NCI-H524 (cell line): ENCODE measurements at regions not wholly inside any gene's neighbourhood (a gene's known extent, or its start where the extent isn't known, plus 50 kb on each side); places are given as distances from the start of the nearest gene placed in this dataset.
"Not testable (repeated sequence)": the region's sequence is repeated elsewhere in the genome, so short reads cannot be mapped to it uniquely, and the experiment has no call there.

Source experiments
- DNase-seq, 2 experiments: peaks; one replicate each; lab custom pipeline; 2025; lab: John Stamatoyannopoulos, UW

DNA sequence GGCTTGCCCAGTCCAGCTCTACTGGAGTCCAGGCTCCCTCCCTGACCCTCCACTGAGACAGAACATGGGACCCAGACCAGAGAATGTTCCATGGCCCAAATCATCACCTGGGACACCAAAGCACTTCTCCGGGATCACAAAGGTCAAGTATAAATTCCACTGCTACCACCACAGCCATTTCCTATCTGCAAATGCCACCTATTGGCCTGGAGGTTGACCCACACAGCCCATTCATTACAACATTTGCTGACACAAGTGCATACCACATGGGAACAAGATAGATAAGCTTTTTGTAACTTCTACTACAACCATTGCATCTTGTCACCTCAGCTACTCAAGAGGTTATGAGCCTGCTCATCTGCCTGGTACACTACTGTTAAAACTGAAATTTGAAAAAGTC lies 126.8 kb upstream of the NECTIN3 start:
- no peak for DNase-seq

DNA sequence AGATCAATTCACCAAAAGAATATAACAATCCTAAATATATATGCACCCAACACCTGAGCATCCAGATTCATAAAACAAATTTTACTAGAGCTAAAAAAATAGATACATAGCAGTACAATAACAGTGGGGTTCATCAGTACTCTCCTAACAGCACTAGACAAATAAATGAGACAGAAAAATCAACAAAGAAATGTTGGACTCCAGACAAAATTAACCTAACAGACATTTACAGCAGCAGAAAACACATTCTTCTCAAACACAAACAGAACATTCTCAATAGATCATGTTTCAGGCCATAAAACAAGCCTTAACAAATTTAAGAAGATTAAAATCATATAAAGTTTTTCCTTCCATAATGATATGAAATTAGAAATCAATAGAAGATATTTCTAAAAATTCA lies 124.8 kb upstream of the NECTIN3 start:
- no peak for DNase-seq

- DNase-seq: not testable (repeated sequence)
These were observed 122.4 kb upstream of the NECTIN3 start for GRCh38 chr3:110949194-110949593.

DNA sequence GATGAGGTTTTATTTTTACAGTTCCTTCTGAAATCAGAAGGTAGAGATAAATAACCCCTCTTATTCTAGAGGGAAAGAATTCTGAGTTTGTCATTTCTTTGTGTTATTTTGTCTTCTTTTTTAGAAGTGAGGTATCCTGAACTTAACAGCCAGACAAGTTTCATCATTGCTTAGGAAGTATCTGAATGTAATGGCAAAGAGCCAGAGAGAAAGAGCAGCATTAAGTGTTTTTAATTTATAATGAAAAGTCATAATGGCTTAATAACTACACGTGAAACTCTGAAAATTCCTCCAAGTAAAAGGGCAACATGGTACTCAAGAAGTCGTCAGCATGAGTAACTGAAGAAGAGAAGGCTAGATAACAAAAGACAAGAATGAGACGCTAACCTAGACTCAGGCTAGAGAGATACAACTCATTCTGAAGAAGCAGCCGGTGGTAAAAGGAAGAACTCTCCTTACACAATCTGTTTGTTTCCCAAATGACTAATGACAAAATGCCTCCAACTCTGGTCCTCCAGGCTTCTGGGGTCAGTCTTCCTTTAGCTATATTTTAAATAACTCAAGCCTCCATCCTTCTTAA lies 116.2 kb upstream of the NECTIN3 start:
- DNase-seq: no peak

GRCh38 chr3:110956081-110956480 lies 115.5 kb upstream of the NECTIN3 start:
- DNase-seq: no peak

DNA sequence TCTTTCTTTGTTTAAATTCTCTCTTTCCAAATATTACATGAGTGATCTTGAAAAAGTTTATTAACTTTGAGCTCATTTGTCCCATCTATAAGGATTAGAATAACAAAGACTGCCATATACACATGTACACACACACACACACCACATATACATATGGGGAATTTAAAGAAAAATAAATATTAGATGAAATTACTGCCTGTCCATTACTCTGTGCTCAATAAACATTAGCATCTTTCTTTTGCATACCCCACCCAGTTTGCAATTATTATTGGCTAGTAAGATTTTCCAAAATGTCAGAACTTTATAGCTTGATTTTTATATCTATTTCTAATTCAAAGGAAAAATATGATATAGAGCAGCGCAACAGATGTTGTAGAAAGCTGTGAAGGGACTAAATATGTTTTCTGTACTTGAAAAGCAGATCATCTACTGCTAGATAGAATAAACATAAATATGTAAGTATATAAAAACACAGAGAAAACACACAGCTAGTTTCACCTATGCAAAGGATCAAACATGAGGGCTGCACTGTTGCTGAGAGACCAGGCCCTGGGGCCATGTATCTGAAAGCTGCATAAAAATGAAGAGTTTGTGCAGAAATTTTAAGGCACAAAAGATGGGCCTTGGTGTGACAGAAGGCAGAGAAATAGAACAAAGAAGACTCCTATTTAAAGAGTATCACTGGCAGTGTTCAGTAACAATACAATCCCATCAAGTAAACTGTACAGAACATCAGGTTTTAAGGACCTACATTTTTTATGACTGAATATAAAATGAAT lies 114.2 kb upstream of the NECTIN3 start:
- DNase-seq: no peak

DNA sequence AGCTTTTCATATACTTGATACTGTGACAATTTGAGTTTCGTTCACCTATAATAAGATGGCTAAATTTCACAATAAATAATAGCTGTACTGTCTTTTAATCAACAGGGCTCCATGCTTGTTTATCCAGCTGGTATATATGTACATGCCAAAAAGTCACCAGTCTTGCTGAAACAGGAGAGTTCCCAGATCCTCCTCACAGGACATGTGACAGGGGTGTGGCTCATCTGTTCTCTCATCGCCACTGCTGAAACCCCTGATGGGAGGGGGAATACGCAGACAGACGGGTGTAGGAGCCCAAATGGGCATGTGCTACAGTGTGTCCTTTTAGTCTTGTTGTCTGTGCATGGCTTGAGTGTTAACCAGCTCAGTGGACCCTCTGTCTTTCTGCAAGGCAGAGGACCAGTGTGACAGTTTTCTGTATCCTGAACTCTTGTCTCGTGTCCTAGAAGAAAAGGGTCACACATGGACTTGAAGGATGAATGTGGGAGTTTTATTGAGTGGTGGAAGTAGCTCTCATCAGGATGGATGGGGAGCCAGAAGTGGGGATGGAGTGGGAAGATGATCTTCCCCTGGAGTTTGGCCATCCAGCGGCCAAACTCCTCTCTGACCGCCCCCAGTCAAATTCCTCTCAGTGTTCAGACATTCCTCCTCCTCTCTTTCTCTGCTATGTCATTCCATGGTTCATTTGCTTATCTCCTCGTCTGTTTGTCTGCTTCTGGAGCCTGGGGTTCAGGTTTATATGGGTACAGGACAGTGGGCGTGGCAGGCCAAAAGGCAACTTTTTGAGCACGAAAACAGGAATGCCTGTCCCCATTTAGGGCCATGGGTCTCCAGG lies 113.1 kb upstream of the NECTIN3 start:
- DNase-seq: no peak

GRCh38 chr3:110965976-110966375 lies 105.6 kb upstream of the NECTIN3 start:
- no peak for DNase-seq

- DNase-seq: no peak
These were observed 104.5 kb upstream of the NECTIN3 start for GRCh38 chr3:110966966-110967663.

- no peak for DNase-seq
These were observed 103.5 kb upstream of the NECTIN3 start for GRCh38 chr3:110968076-110968475.

GRCh38 chr3:110969229-110970211 lies 102.1 kb upstream of the NECTIN3 start:
- no peak for DNase-seq

GRCh38 chr3:110971010-110971601 lies 100.5 kb upstream of the NECTIN3 start:
- no peak for DNase-seq

- no peak for DNase-seq
These were observed 98.2 kb upstream of the NECTIN3 start for GRCh38 chr3:110973263-110973895.

DNA sequence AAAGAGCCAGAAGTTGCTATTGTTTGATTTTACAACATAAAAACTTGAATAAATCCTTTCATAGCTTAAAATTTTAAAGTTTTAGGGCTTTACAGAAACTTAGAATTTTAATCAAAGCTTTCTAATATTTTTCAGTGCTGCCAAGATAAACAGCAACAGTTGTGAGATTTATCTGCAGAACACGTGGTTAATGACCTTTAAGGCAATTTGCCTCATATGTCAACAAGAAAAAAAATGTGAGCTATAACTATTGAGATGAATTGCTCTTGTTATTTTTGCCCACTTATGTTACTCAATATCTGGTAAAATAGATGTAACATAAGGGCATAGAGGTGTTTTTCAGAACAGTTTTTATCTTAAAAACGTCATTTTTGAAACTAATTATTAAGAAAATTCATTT lies 96.7 kb upstream of the NECTIN3 start:
- DNase-seq: no peak

GRCh38 chr3:110984456-110985250 lies 87.0 kb upstream of the NECTIN3 start:
- no peak for DNase-seq

DNA sequence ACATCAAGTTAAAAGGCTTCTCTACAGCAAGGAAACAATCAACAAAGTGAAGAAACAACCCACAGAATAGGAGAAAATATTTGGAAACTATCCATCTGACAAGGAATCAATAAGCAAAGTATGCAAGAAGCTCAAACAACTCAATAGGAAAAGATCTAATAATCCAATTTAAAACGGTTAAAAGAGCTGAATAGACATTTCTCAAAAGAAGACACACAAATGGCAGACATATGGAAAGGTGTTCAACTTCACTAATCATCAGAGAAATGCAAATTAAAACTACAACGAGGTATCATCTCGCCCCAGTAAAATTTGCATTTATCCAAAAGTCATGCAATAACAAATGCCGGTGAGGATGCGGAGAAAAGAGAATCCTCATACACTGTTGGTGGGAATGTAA lies 82.2 kb upstream of the NECTIN3 start:
- DNase-seq: no peak

- DNase-seq: no peak
These were observed 76.0 kb upstream of the NECTIN3 start for GRCh38 chr3:110995461-110996231.

DNA sequence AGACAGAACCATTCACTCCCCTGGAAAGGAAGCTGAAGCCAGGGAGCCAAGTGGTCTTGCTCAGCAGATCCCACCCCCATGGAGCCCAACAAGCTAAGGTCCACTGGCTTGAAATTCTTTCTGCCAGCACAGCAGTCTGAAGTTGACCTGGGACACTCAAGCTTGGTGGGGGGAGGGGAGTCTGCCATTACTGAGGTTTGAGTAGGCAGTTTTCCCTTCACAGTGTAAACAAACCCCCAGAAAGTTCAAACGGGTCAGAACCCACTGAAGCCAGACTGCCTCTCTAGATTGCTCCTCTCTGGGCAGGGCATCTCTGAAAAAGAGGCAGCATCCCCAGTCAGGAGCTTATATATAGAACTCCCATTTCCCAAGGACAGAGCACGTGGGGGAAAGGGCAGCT lies 72.8 kb upstream of the NECTIN3 start:
- not testable (repeated sequence) for DNase-seq

- DNase-seq: not testable (repeated sequence)
These were observed 65.1 kb upstream of the NECTIN3 start for GRCh38 chr3:111006485-111006884.
